ENCODE measurements at regions not wholly inside any gene's neighbourhood (a gene's known extent, or its start where the extent isn't known, plus 50 kb on each side); places are given as distances from the start of the nearest gene placed in this dataset.
"Not testable (repeated sequence)": the region's sequence is repeated elsewhere in the genome, so short reads cannot be mapped to it uniquely, and the experiment has no call there.

DNA sequence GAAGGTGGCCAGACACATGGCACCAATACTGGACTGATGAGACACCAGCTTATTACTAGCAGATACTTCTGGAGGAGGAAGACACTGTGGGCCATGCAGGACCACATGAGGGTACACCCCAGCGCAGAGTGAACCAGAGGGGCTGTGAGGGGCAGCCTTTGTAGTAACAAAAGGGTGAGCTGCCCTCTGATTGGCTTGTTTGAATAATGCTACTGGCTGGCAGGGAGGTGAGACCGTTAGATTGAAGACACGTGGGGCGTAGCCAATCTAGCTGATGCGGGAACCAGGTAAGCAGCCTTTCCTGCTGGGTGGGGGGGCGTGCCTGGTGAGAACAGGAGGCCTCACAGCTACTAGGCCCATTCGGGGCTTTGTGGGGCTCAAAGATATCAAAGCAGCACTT lies 102.8 kb upstream of the SEC14L1 start:
- Histone ChIP-seq H3K9me3 (ENCODE audit: control insufficient read depth, low read depth, low read length) (no peaks in the 10 kb centered on the region), H3K36me3 (ENCODE audit: control insufficient read depth, insufficient read depth, low read length) (no peaks in the 10 kb centered on the region), H3K4me1 (ENCODE audit: control insufficient read depth, insufficient read depth, low read length) (no peaks in the 10 kb centered on the region), H3K4me3 (ENCODE audit: low read length) (no peak overlapping the region), H3K27me3 (ENCODE audit: control insufficient read depth, insufficient read depth, low read length) (peaks cover 6% of the 10 kb centered on the region), H3K27ac (ENCODE audit: low read length) (no peak overlapping the region)
- no CpG with 5 or more reads among the region's 7 CpGs for WGBS (ENCODE audit: insufficient coverage, low lambda C conversion rate)
- DNase-seq: no peak

DNA sequence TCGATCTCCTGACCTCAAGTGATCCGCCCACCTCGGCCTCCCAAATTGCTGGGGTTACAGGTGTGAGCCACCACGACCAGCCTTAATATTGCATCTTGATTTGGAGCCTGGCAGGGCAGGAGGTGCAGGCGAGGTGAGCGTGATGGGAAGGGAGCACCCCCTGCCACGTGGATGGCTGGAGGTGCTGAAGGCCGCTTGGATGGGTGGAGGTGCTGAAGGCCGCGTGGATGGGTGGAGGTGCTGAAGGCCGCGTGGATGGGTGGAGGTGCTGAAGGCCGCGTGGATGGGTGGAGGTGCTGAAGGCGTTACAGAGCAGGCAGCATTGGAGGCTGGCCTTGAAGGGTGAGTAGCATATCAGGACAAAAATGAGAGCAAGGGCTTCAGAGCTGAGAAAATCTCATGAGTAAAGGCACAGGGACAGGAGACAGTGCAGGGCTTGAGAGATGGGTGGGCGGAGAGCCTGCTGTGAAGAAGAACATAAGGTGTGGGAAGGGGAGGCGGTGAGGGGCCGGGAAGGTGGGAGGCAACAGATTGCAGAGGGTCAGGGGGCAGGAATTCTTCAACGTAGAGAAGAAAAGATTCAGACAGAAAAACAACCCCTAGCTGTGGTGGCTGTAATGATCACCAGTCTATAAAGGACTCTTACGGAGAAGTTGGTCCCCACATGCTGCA lies 101.7 kb upstream of the SEC14L1 start:
- H3K27ac ChIP-seq (ENCODE audit: low read length): no peak overlapping the region
- peaks cover 6% of the 10 kb centered on the region for H3K27me3 ChIP-seq (ENCODE audit: control insufficient read depth, insufficient read depth, low read length)
- no peaks in the 10 kb centered on the region for H3K9me3 ChIP-seq (ENCODE audit: control insufficient read depth, low read depth, low read length)
- DNase-seq: no peak
- WGBS (ENCODE audit: insufficient coverage, low lambda C conversion rate): no CpG with 5 or more reads among the region's 20 CpGs
- no peaks in the 10 kb centered on the region for H3K4me1 ChIP-seq (ENCODE audit: control insufficient read depth, insufficient read depth, low read length)
- no peaks in the 10 kb centered on the region for H3K36me3 ChIP-seq (ENCODE audit: control insufficient read depth, insufficient read depth, low read length)
- no peak overlapping the region for H3K4me3 ChIP-seq (ENCODE audit: low read length)

DNA sequence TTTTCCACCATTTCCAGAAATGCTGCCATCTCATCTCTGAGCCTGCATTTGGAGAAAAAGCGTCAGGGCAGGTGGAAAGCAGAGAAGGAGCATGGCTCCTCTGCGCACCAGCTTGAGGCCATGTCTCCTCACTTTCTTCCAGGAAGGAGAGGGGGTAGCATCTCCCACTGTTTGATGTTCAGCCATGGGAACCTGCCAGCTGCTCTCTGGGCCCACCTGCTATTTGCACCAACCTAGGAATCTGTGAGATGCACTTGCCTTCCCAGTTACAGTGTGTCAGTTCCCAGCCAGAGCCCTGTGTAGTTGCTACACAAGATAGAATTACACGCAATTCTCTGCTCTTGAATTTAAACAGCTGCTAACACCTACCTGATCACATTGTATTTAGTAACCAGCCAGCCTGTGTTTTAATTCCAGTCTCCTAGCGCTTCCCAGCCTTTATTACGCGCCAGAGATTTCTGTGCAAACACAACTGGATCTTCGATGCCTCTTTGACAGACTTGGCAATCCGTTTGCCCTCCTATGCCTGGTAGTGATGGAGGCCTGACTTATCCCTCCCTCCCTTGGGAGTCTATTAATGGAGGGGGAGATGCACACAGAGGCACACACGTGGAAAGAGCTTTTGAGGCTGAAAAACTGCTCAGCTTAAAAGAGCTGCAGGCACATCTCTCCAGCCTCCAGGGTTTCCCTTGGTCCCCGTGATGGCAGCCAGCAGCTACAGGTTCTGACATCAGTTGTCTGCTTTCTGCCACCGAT lies 98.1 kb upstream of the SEC14L1 start:
- peaks cover 4% of the 10 kb centered on the region for H3K27me3 ChIP-seq (ENCODE audit: control insufficient read depth, insufficient read depth, low read length)
- WGBS (ENCODE audit: insufficient coverage, low lambda C conversion rate): no CpG with 5 or more reads among the region's 11 CpGs
- no peak overlapping the region for H3K4me3 ChIP-seq (ENCODE audit: low read length)
- H3K9me3 ChIP-seq (ENCODE audit: control insufficient read depth, low read depth, low read length): no peaks in the 10 kb centered on the region
- no peak overlapping the region for H3K27ac ChIP-seq (ENCODE audit: low read length)
- no peaks in the 10 kb centered on the region for H3K36me3 ChIP-seq (ENCODE audit: control insufficient read depth, insufficient read depth, low read length)
- no peaks in the 10 kb centered on the region for H3K4me1 ChIP-seq (ENCODE audit: control insufficient read depth, insufficient read depth, low read length)
- DNase-seq: no peak

DNA sequence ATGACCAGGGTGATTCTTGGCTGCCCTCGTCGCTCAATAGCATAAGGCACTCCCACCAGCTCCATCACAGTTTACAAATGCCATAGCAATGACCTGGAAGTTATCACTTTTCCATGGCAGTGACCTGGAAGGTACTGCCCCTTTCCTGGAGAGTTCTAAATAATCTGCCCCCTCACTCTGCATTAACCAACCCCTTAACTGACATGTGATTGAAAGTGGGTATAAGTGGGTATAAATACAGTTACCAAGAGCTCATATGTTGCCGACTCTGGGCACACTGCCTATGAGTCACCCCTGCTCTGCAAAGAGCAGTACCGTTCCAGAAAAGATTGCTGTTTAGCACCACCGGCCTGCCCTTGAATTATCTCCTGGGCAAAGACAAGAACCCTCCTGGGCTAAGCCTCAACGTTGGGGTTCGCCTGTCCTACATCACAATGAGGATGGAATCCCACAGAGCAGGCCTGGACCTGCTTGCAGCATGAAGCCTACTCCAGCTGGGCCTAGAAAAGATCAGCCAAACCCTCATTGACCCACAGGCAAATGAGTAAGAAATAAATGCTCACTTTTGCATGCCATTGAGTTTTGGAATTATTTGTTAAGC lies 95.2 kb upstream of the SEC14L1 start:
- no peak for DNase-seq
- no peaks in the 10 kb centered on the region for H3K9me3 ChIP-seq (ENCODE audit: control insufficient read depth, low read depth, low read length)
- peaks cover 6% of the 10 kb centered on the region for H3K27me3 ChIP-seq (ENCODE audit: control insufficient read depth, insufficient read depth, low read length)
- H3K27ac ChIP-seq (ENCODE audit: low read length): no peak overlapping the region
- H3K36me3 ChIP-seq (ENCODE audit: control insufficient read depth, insufficient read depth, low read length): no peaks in the 10 kb centered on the region
- no peaks in the 10 kb centered on the region for H3K4me1 ChIP-seq (ENCODE audit: control insufficient read depth, insufficient read depth, low read length)
- no peak overlapping the region for H3K4me3 ChIP-seq (ENCODE audit: low read length)
- 100% methylated on average over 1 of the region's 7 CpGs for WGBS (ENCODE audit: insufficient coverage, low lambda C conversion rate)

DNA sequence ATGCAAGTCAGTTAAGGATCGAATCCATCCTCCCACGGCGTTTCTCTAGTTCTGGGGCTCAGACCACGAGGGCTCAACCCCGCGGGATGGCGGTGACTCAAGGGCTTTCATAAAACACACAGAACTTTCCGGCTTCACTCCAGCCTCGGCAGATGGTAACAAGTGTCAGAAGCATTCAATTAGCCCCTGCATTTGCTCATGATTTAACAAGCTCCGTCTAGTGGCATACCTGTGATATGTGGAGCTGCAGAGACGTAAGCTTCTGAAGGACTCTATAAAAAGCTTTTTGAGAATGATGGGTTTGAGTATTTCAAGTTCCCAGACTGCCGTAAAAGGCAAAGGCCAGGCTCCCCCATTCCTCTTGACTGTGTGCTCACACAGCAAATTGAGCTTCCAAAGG lies 91.3 kb upstream of the SEC14L1 start:
- no peaks in the 10 kb centered on the region for H3K4me1 ChIP-seq (ENCODE audit: control insufficient read depth, insufficient read depth, low read length)
- no peak overlapping the region for H3K27ac ChIP-seq (ENCODE audit: low read length)
- peaks cover 6% of the 10 kb centered on the region for H3K27me3 ChIP-seq (ENCODE audit: control insufficient read depth, insufficient read depth, low read length)
- no peaks in the 10 kb centered on the region for H3K9me3 ChIP-seq (ENCODE audit: control insufficient read depth, low read depth, low read length)
- no peak overlapping the region for H3K4me3 ChIP-seq (ENCODE audit: low read length)
- WGBS (ENCODE audit: insufficient coverage, low lambda C conversion rate): no CpG with 5 or more reads among the region's 12 CpGs
- H3K36me3 ChIP-seq (ENCODE audit: control insufficient read depth, insufficient read depth, low read length): no peaks in the 10 kb centered on the region
- DNase-seq: no peak

DNA sequence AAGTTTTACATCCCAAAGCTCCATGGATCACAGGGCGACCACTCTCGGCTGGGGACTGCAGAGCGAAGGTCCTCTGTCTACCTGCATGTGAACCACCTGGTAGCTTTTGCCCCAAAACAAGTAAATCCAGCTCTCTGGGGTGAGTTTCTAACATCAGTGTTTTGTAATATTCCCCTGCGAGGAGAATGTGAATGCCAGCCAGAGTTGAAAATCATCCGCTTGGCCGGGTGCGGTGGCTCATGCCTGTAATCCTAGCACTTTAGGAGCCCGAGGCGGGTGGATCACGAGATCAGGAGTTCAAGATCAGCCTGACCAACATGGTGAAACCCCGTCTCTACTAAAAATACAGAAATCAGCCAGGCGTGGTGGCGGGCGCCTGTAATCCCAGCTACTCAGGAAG lies 89.9 kb upstream of the SEC14L1 start:
- whole genome bisulfite sequencing (ENCODE audit: insufficient coverage, low lambda C conversion rate): no CpG with 5 or more reads among the region's 14 CpGs
- not testable (repeated sequence) for H3K36me3 ChIP-seq (ENCODE audit: control insufficient read depth, insufficient read depth, low read length); H3K27ac ChIP-seq (ENCODE audit: low read length); H3K4me3 ChIP-seq (ENCODE audit: low read length); DNase-seq; H3K4me1 ChIP-seq (ENCODE audit: control insufficient read depth, insufficient read depth, low read length); H3K9me3 ChIP-seq (ENCODE audit: control insufficient read depth, low read depth, low read length); H3K27me3 ChIP-seq (ENCODE audit: control insufficient read depth, insufficient read depth, low read length)

DNA sequence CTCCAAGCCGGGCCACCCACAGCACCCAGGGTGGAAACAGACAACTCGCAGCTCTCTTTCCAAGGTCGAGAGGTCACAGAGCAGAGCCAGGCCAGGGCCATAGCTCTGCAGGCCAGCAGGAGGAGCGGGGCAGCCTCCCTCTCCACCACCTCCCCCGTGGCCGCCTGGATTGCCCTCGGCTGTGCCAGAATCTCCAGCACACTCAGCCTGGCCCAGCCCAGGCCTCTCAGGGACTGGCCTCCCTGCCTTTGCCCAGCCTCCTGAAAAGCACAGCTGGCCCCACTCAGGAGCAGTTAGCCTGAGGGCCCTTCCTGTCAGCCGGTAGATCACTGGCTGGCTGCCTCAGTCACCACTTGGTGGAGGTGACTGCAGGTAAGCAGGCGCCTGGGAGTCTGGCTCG lies 85.8 kb upstream of the SEC14L1 start:
- no peak for DNase-seq
- no peaks in the 10 kb centered on the region for H3K36me3 ChIP-seq (ENCODE audit: control insufficient read depth, insufficient read depth, low read length)
- no peaks in the 10 kb centered on the region for H3K9me3 ChIP-seq (ENCODE audit: control insufficient read depth, low read depth, low read length)
- no peaks in the 10 kb centered on the region for H3K4me1 ChIP-seq (ENCODE audit: control insufficient read depth, insufficient read depth, low read length)
- H3K4me3 ChIP-seq (ENCODE audit: low read length): no peak overlapping the region
- no peak overlapping the region for H3K27ac ChIP-seq (ENCODE audit: low read length)
- peaks cover 9% of the 10 kb centered on the region for H3K27me3 ChIP-seq (ENCODE audit: control insufficient read depth, insufficient read depth, low read length)
- no CpG with 5 or more reads among the region's 10 CpGs for WGBS (ENCODE audit: insufficient coverage, low lambda C conversion rate)

DNA sequence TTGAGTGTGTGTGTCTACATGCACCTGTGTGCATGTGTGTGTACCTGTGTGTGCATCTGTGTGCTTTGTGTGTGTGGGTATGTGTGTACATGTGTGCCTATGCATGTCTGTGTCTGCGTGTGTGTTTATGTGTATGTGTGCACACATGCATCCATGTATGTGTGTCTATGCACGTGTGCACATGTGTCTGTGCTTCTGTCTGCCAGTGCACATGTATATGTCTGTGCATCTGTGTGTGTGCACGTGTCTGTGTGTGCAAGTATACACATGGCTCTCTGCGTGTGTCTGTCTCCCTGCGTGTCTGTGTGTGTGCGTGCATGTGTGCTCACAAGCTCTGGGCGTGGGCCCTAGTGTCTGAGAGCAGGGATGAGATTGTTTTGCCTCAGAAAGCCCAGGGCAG lies 85.3 kb upstream of the SEC14L1 start:
- Histone ChIP-seq H3K27ac (ENCODE audit: low read length) (no peak overlapping the region), H3K4me3 (ENCODE audit: low read length) (no peak overlapping the region), H3K27me3 (ENCODE audit: control insufficient read depth, insufficient read depth, low read length) (peaks cover 9% of the 10 kb centered on the region), H3K36me3 (ENCODE audit: control insufficient read depth, insufficient read depth, low read length) (no peaks in the 10 kb centered on the region), H3K9me3 (ENCODE audit: control insufficient read depth, low read depth, low read length) (no peaks in the 10 kb centered on the region), H3K4me1 (ENCODE audit: control insufficient read depth, insufficient read depth, low read length) (no peaks in the 10 kb centered on the region)
- WGBS (ENCODE audit: insufficient coverage, low lambda C conversion rate): no CpG with 5 or more reads among the region's 7 CpGs
- DNase-seq: no peak

DNA sequence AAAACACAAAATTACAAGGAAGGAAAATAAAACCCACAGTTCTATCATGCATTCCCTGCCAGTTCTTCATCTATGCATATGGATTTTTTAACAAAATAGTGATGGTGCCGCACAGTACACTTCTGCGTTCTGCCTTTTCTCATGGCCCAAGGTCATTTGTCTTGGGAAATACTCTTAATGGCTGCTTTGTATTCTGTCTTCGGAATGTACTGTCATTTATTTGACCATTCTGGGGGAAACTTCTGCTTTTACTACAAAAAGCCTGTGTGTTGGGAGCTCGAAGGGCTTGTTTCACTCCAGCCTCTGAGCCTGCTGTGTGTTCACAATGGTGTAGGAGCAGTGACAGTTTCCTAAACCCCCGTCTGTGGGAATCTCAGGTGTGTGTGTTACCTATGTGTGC lies 82.8 kb upstream of the SEC14L1 start:
- WGBS (ENCODE audit: insufficient coverage, low lambda C conversion rate): no CpG with 5 or more reads among the region's 5 CpGs
- no peak overlapping the region for H3K27ac ChIP-seq (ENCODE audit: low read length)
- H3K4me1 ChIP-seq (ENCODE audit: control insufficient read depth, insufficient read depth, low read length): no peaks in the 10 kb centered on the region
- H3K4me3 ChIP-seq (ENCODE audit: low read length): no peak overlapping the region
- H3K27me3 ChIP-seq (ENCODE audit: control insufficient read depth, insufficient read depth, low read length): peaks cover 9% of the 10 kb centered on the region
- DNase-seq: no peak
- H3K9me3 ChIP-seq (ENCODE audit: control insufficient read depth, low read depth, low read length): no peaks in the 10 kb centered on the region
- H3K36me3 ChIP-seq (ENCODE audit: control insufficient read depth, insufficient read depth, low read length): no peaks in the 10 kb centered on the region

DNA sequence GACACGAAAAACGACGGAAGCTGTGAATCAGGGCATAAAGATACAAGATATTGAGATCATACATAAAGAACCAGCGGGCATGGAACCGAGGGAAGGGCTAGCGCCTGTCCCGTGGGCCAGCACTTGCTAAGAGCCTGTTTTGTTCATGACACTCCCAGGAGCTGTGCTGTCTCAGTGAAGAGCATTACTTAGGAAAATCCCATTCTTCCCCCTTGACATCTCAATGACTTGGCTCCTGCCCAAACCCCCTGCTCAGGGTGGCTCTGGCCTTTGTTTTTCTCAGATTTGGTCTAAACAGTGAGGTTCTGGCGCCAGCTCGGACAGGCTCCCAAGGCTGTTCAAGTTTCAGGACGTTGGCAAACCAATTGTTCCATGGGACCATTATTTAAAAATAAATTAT lies 79.1 kb upstream of the SEC14L1 start:
- no peaks in the 10 kb centered on the region for H3K9me3 ChIP-seq (ENCODE audit: control insufficient read depth, low read depth, low read length)
- no peak overlapping the region for H3K4me3 ChIP-seq (ENCODE audit: low read length)
- H3K27me3 ChIP-seq (ENCODE audit: control insufficient read depth, insufficient read depth, low read length): peaks cover 9% of the 10 kb centered on the region
- no peaks in the 10 kb centered on the region for H3K4me1 ChIP-seq (ENCODE audit: control insufficient read depth, insufficient read depth, low read length)
- no peaks in the 10 kb centered on the region for H3K36me3 ChIP-seq (ENCODE audit: control insufficient read depth, insufficient read depth, low read length)
- 100% methylated on average over 3 of the region's 10 CpGs for WGBS (ENCODE audit: insufficient coverage, low lambda C conversion rate)
- no peak for DNase-seq
- H3K27ac ChIP-seq (ENCODE audit: low read length): no peak overlapping the region

Measured in large intestine (tissue), 3 donors.